Kidney epithelial cell (primary cell): ENCODE measurements at regions not wholly inside any gene's neighbourhood (a gene's known extent, or its start where the extent isn't known, plus 50 kb on each side); places are given as distances from the start of the nearest gene placed in this dataset.

Source experiments
- DNase-seq: peaks from one replicate; pipeline ENCODE4 v3.0.0-alpha.2; 2010; ENCODE audit warnings: low read depth
- H3K27me3 ChIP-seq: 2 replicates; pipeline ENCODE4 v1.6.0; 2011; ENCODE audit warnings: low read length; ENCODE audit not compliant: control insufficient read depth, insufficient read depth
- H3K36me3 ChIP-seq: 2 replicates; pipeline ENCODE4 v1.5.1; 2011; ENCODE audit warnings: low read length; ENCODE audit not compliant: control insufficient read depth, insufficient read depth
- H3K4me3 ChIP-seq: 2 replicates; pipeline ENCODE4 v1.5.1; 2011; ENCODE audit warnings: low read depth, mild to moderate bottlenecking, control low read depth, low read length
- TF ChIP-seq, protein P1 (sequence below): IDR thresholded peaks from 2 replicates; pipeline ENCODE4 v1.5.1; 2011; ENCODE audit warnings: mild to moderate bottlenecking, moderate library complexity, low read length, control low read depth, inconsistent platforms; ENCODE audit not compliant: insufficient read depth, poor library complexity, severe bottlenecking

- no peaks in the 10 kb centered on the region for H3K27me3 ChIP-seq
- no peak for DNase-seq
- H3K4me3 ChIP-seq: no peak overlapping the region
- TF ChIP-seq, protein P1, sequence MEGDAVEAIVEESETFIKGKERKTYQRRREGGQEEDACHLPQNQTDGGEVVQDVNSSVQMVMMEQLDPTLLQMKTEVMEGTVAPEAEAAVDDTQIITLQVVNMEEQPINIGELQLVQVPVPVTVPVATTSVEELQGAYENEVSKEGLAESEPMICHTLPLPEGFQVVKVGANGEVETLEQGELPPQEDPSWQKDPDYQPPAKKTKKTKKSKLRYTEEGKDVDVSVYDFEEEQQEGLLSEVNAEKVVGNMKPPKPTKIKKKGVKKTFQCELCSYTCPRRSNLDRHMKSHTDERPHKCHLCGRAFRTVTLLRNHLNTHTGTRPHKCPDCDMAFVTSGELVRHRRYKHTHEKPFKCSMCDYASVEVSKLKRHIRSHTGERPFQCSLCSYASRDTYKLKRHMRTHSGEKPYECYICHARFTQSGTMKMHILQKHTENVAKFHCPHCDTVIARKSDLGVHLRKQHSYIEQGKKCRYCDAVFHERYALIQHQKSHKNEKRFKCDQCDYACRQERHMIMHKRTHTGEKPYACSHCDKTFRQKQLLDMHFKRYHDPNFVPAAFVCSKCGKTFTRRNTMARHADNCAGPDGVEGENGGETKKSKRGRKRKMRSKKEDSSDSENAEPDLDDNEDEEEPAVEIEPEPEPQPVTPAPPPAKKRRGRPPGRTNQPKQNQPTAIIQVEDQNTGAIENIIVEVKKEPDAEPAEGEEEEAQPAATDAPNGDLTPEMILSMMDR: no peak
- H3K36me3 ChIP-seq: no peaks in the 10 kb centered on the region
These were observed 1166.8 kb downstream of the ADGRL3 start for GRCh38 chr4:62366939-62367338.

GRCh38 chr4:62360156-62360545, 1160.0 kb downstream of the ADGRL3 start:
- no peaks in the 10 kb centered on the region for H3K27me3 ChIP-seq
- TF ChIP-seq, protein P1: no peak
- peak; percentile 1 for DNase-seq
- no peak overlapping the region for H3K4me3 ChIP-seq
- H3K36me3 ChIP-seq: no peaks in the 10 kb centered on the region

DNA sequence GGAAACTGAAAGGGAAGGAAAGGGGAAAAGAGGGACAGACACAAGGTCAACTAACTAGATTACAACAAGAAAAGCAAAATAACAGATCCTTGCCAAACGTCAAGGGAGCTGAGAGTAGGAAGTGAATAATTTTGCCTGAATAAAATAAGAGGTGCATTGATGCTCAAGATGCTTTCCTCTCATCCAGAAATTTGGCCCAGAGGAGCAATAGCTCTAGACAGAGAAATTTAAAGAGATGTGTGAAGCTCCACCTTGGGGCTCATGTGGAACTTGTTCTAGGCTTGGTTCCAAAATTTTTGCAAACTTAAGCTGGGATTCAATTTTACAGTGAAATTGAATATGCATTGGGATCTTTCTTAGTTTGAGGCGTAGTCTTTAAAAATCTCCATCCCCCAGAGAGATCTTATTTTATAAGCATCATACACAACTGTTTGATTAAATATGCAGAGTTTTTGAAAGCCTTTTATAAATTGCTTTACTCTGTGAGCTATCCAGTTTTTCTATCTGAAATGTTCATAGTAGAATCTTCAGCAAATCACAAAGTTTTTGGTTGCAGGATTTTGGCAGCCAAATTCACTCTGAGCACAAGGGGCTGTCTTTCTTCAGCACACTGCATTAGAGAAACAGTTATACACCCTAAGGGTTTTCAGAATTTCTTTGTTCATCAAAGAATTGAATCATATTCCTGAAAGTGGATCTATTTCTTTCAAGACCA, 1159.5 kb downstream of the ADGRL3 start:
- TF ChIP-seq, protein P1: no peak
- Histone ChIP-seq H3K27me3 (no peaks in the 10 kb centered on the region), H3K36me3 (no peaks in the 10 kb centered on the region), H3K4me3 (no peak overlapping the region)
- no peak for DNase-seq

- TF ChIP-seq, protein P1: no peak
- Histone ChIP-seq H3K4me3 (no peak overlapping the region), H3K27me3 (no peaks in the 10 kb centered on the region), H3K36me3 (no peaks in the 10 kb centered on the region)
- DNase-seq: no peak
These were observed 1144.8 kb downstream of the ADGRL3 start for GRCh38 chr4:62344915-62345314.

DNA sequence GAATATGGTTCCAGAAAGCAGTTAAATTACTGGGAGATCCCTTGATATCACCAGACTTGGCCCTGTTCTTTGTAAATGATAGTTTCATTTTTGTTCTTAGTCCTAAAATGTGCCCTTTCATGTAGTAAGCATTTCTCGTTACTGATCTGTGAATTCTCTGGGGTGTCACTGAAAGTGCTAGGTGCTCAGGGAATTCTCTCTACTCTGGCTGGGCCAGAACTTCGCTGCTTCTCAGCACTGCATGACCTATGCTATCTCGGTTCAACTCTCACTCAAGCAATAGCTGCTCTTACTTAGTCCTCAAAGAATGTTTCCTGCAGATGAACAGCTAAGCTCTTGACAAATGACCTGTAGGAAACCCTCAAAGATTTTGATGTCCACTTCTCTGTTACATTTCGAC, 1144.3 kb downstream of the ADGRL3 start:
- H3K36me3 ChIP-seq: no peaks in the 10 kb centered on the region
- TF ChIP-seq, protein P1: no peak

GRCh38 chr4:62342346-62342745, 1142.2 kb downstream of the ADGRL3 start:
- H3K36me3 ChIP-seq: no peaks in the 10 kb centered on the region
- no peak overlapping the region for H3K4me3 ChIP-seq
- no peaks in the 10 kb centered on the region for H3K27me3 ChIP-seq
- TF ChIP-seq, protein P1: no peak
- DNase-seq: no peak

More for the DNA sequence above, 1144.3 kb downstream of the ADGRL3 start:
- H3K4me3 ChIP-seq: no peak overlapping the region
- H3K27me3 ChIP-seq: no peaks in the 10 kb centered on the region
- no peak for DNase-seq
